ENCODE measurements at regions not wholly inside any gene's neighbourhood (a gene's known extent, or its start where the extent isn't known, plus 50 kb on each side); places are given as distances from the start of the nearest gene placed in this dataset.

DNA sequence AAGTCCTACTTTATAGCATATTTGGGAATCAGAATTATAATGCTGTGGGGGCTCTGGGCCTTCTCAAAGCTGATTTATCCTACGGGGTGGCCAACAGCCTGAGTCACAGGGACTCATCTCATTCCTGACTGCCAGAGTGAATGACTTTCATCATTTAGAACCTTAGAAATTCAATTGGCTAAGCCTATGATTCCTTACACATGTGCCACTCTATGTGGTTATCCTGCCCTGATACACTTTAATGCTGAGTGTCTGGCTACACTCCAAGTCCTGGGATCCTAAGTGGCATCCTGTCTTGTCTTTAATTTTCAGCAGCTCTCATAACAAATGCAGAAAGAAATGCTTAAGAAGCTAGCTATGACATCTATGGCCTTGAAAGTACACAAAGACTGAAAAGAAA, 75.2 kb upstream of the FREM1 start:
- TF ChIP-seq SUZ12 (IDR thresholded peaks at IDR 0.05) (no peak), FOXK2 (IDR thresholded peaks at IDR 0.05) (no peak), ARNT (IDR thresholded peaks at IDR 0.05) (no peak), BHLHE40 (IDR thresholded peaks at IDR 0.05; ENCODE audit: borderline replicate concordance) (no peak), FOXA1 (IDR thresholded peaks at IDR 0.05) (no peak), TARDBP (IDR thresholded peaks at IDR 0.05) (no peak)
